ENCODE measurements at regions not wholly inside any gene's neighbourhood (a gene's known extent, or its start where the extent isn't known, plus 50 kb on each side); places are given as distances from the start of the nearest gene placed in this dataset.

DNA sequence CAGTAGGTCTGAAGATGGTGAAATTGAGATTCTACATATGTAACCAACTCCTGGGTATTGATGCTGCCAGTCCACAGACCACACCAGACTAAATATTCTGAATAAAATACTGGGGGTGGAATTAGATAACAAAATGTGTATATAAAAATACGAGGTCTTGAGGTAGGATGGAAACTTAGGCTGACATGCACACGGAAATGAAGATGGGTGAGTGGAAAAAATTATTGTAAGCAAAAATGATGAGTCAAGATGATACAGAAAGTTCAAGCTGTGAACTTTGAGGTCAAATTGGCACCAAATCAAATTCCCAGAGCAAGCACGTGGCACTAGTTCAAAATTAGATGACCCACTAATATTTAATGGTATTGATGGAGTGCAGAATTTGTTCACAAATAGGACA lies 713.4 kb upstream of the ACO1 start:
- H3K23ac ChIP-seq (ENCODE audit: insufficient read length, low read depth, low read length), result no peak overlapping the region
- Mint-ChIP-seq H3K9me3 (no peaks in the 10 kb centered on the region), H3K4me3 (no peak overlapping the region), H3K36me3 (ENCODE audit: insufficient read depth in 1 of 3, low read depth in 3 of 3) (no peaks in the 10 kb centered on the region), H3K27me3 (ENCODE audit: low read depth) (no peaks in the 10 kb centered on the region), H3K27ac (no peak overlapping the region), H3K4me1 (no peaks in the 10 kb centered on the region; a peak in 1 of 4 replicates)
- no peaks in the 10 kb centered on the region for H3K27me3 ChIP-seq (ENCODE audit: insufficient read depth, low read length)
- H3K27ac ChIP-seq (ENCODE audit: insufficient read length, low read depth, low read length), result no peak overlapping the region
- H2BK12ac ChIP-seq (ENCODE audit: insufficient read length, low read depth, low read length), result no peak overlapping the region
- H3K4ac ChIP-seq (ENCODE audit: low read depth, low read length), result no peak overlapping the region
- no peaks in the 10 kb centered on the region for H3K4me1 ChIP-seq (ENCODE audit: insufficient read depth, low read length)
- no peak overlapping the region for H2AFZ ChIP-seq (ENCODE audit: low read length)
- H3K9ac ChIP-seq (ENCODE audit: extremely low read depth, insufficient read length, low read length), result no peak overlapping the region
- no CpG with 5 or more reads among the region's 3 CpGs for WGBS (ENCODE audit: extremely low coverage, insufficient read length, low lambda C conversion rate)
- no peak overlapping the region for H3K18ac ChIP-seq (ENCODE audit: insufficient read length, low read depth, low read length)
- no peak overlapping the region for H4K5ac ChIP-seq (ENCODE audit: insufficient read length, low read depth, low read length)
- no peaks in the 10 kb centered on the region for H3K9me3 ChIP-seq (ENCODE audit: control insufficient read depth, low read depth, low read length)
- no peaks in the 10 kb centered on the region for H3K79me1 ChIP-seq (ENCODE audit: insufficient read depth, low read depth, low read length, poor library complexity, severe bottlenecking)
- H3K23me2 ChIP-seq (ENCODE audit: insufficient read length, low read depth, low read length, poor library complexity, severe bottlenecking), result no peaks in the 10 kb centered on the region
- no peak overlapping the region for H3K56ac ChIP-seq (ENCODE audit: insufficient read length, low read depth, low read length)
- no peak overlapping the region for H2BK20ac ChIP-seq (ENCODE audit: low read depth, low read length, poor library complexity, severe bottlenecking)
- TF ChIP-seq, protein P1, sequence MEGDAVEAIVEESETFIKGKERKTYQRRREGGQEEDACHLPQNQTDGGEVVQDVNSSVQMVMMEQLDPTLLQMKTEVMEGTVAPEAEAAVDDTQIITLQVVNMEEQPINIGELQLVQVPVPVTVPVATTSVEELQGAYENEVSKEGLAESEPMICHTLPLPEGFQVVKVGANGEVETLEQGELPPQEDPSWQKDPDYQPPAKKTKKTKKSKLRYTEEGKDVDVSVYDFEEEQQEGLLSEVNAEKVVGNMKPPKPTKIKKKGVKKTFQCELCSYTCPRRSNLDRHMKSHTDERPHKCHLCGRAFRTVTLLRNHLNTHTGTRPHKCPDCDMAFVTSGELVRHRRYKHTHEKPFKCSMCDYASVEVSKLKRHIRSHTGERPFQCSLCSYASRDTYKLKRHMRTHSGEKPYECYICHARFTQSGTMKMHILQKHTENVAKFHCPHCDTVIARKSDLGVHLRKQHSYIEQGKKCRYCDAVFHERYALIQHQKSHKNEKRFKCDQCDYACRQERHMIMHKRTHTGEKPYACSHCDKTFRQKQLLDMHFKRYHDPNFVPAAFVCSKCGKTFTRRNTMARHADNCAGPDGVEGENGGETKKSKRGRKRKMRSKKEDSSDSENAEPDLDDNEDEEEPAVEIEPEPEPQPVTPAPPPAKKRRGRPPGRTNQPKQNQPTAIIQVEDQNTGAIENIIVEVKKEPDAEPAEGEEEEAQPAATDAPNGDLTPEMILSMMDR (conservative IDR thresholded peaks at IDR 0.05), result no peak
- DNase-seq, result no peak
- H4K8ac ChIP-seq (replicated peaks; ENCODE audit: insufficient read length, low read depth, low read length), result no peak overlapping the region
- no peak overlapping the region for H2BK5ac ChIP-seq (ENCODE audit: insufficient read length, low read length)
- H2BK15ac ChIP-seq (ENCODE audit: low read depth, low read length), result no peak overlapping the region
- no peak overlapping the region for H2BK120ac ChIP-seq (ENCODE audit: low read depth, low read length, poor library complexity, severe bottlenecking)
- no peak overlapping the region for H3K4me2 ChIP-seq (ENCODE audit: insufficient read depth, insufficient read length, low read length)
- no peak overlapping the region for H3K14ac ChIP-seq (ENCODE audit: insufficient read depth, low read length)
- H3T11ph ChIP-seq (ENCODE audit: low read length), result no peak overlapping the region
- H4K20me1 ChIP-seq (ENCODE audit: control insufficient read depth, insufficient read depth, insufficient read length), result no peaks in the 10 kb centered on the region
- no peak overlapping the region for H2AK5ac ChIP-seq (ENCODE audit: insufficient read length, low read length)
- H3K79me2 ChIP-seq (ENCODE audit: insufficient read depth, low read length), result no peaks in the 10 kb centered on the region
- H4K91ac ChIP-seq (ENCODE audit: insufficient read length, low read depth, low read length), result no peak overlapping the region

Data from H9 (cell line).